GM21723 (cell line): ENCODE measurements at regions not wholly inside any gene's neighbourhood (a gene's known extent, or its start where the extent isn't known, plus 50 kb on each side); places are given as distances from the start of the nearest gene placed in this dataset.
A peak's percentile ranks its signal among the peaks of the same experiment; 100 is the strongest.

Experiments used
- ATAC-seq: cut with Tn5 transposase; IDR thresholded peaks from one replicate; pipeline ENCODE4 v1.9.1; 2021; ENCODE audit warnings: mild to moderate bottlenecking, moderate library complexity; ENCODE audit not compliant: unreplicated experiment

GRCh38 chr6:40912158-40912946, 126.7 kb downstream of the UNC5CL start:
- peak; percentile 96 for ATAC-seq

GRCh38 chr6:40910260-40910893, 128.6 kb downstream of the UNC5CL start:
- ATAC-seq = no peak

- no peak for ATAC-seq
Observed at GRCh38 chr6:40909811-40910210, 129.2 kb downstream of the UNC5CL start.

GRCh38 chr6:40907198-40907701, 131.8 kb downstream of the UNC5CL start:
- no peak for ATAC-seq

- no peak for ATAC-seq
Observed at GRCh38 chr6:40906759-40907158, 132.3 kb downstream of the UNC5CL start.

- ATAC-seq = no peak
Observed at GRCh38 chr6:40904583-40905194, 134.3 kb downstream of the UNC5CL start.

- ATAC-seq = no peak
Observed at GRCh38 chr6:40903456-40903855, 135.6 kb downstream of the UNC5CL start.

- ATAC-seq = no peak
Observed at GRCh38 chr6:40901322-40902055, 137.5 kb downstream of the UNC5CL start.

- ATAC-seq = no peak
Observed at GRCh38 chr6:40900791-40901190, 138.2 kb downstream of the UNC5CL start.

GRCh38 chr6:40899684-40900155, 139.3 kb downstream of the UNC5CL start:
- ATAC-seq = no peak

GRCh38 chr6:40898073-40898472, 140.9 kb downstream of the UNC5CL start:
- no peak for ATAC-seq

GRCh38 chr6:40897390-40898003, 141.5 kb downstream of the UNC5CL start:
- ATAC-seq = no peak

- no peak for ATAC-seq
Observed at GRCh38 chr6:40896696-40897095, 142.3 kb downstream of the UNC5CL start.

- no peak for ATAC-seq
Observed at GRCh38 chr6:40894962-40895799, 143.8 kb downstream of the UNC5CL start.

GRCh38 chr6:40893021-40893420, 146.0 kb downstream of the UNC5CL start:
- ATAC-seq = no peak

GRCh38 chr6:40892223-40892622, 146.8 kb downstream of the UNC5CL start:
- ATAC-seq = no peak

- ATAC-seq = no peak
Observed at GRCh38 chr6:40891686-40892085, 147.3 kb downstream of the UNC5CL start.

- no peak for ATAC-seq
Observed at GRCh38 chr6:40891131-40891530, 147.9 kb downstream of the UNC5CL start.

- ATAC-seq = no peak
Observed at GRCh38 chr6:40889137-40889832, 149.7 kb downstream of the UNC5CL start.
